Ovary (tissue), 7 donors: ENCODE measurements at regions not wholly inside any gene's neighbourhood (a gene's known extent, or its start where the extent isn't known, plus 50 kb on each side); places are given as distances from the start of the nearest gene placed in this dataset.

Experiments
- DNase-seq, 5 donors: peaks; one replicate each; pipeline ENCODE4 v3.0.0-alpha.2; 2019 to 2020
- H3K27ac ChIP-seq, 2 donors: fragments of 200-600 bp; one replicate each; pipeline versions ENCODE4 v1.5.1 to v1.8.0; 2019 to 2022
- H3K27me3 ChIP-seq: fragments of 200-600 bp; one replicate; pipeline ENCODE4 v1.8.0; 2022
- H3K36me3 ChIP-seq: fragments of 200-600 bp; sonication (generic); one replicate; pipeline ENCODE4 v1.5.1; 2019
- H3K4me1 ChIP-seq: one replicate; pipeline ENCODE4 v1.8.1; 2013; ENCODE audit warnings: mild to moderate bottlenecking, moderate library complexity; ENCODE audit not compliant: insufficient read depth
- H3K4me3 ChIP-seq: fragments of 200-600 bp; sonication (generic); one replicate; pipeline ENCODE4 v1.5.1; 2017
- H3K9me3 ChIP-seq, 2 donors: fragments of 200-600 bp in 1 of 2; sonication (generic) in 1 of 2; one replicate each; pipeline versions ENCODE4 v1.5.1 to v1.8.1; 2013 to 2019; ENCODE audit warnings: mild to moderate bottlenecking in 1 of 2, moderate library complexity in 1 of 2
- EP300 ChIP-seq: sonication (generic); formaldehyde crosslinking; IDR thresholded peaks from one replicate; pipeline ENCODE4 v1.6.1; 2017; ENCODE audit warnings: antibody characterized with exemption
- POLR2A ChIP-seq: fragments of 450-650 bp; IDR thresholded peaks from one replicate; pipeline ENCODE4 v1.6.1; 2017; ENCODE audit warnings: antibody characterized with exemption, mild to moderate bottlenecking, moderate library complexity
- WGBS, 3 donors: extraction: QIAGEN DNeasy Blood & Tissue Kit in 1 of 3; methylation state at CpG; one replicate each; pipeline versions ENCODE4 v1.1.5 to v1.1.7; 2013 to 2017; 5-methylcytosine and 5-hydroxymethylcytosine counted together
- intact Hi-C, 4 donors: fragments of 100-400 bp; cut with DNase I; formaldehyde crosslinking; loops; one replicate each; pipeline versions ENCODE4 v1.11.0 to v1.15.1; 2022 to 2023
- TF ChIP-seq, protein P1 (sequence below), 3 donors: fragments of 450-650 bp in 2 of 3; fragments of 200-600 bp in 1 of 3; IDR thresholded peaks; one replicate each; pipeline versions ENCODE4 v1.5.1 to v1.8.0; 2016 to 2022; ENCODE audit warnings: antibody characterized with exemption in 3 of 3, mild to moderate bottlenecking in 1 of 3
- donor health status: DM: no; HTN: no; CAD: no; lungs with moderate emphysema.
- donor health status: DM: no; HTN: no; CAD: no.
- donor health status: Bipolar disorder and iron deficiency.
- donor health status: DM: no; HTN: no; CAD: no.
- donor health status: DM: yes; HTN: yes; CAD: no.

- TF ChIP-seq, protein P1, sequence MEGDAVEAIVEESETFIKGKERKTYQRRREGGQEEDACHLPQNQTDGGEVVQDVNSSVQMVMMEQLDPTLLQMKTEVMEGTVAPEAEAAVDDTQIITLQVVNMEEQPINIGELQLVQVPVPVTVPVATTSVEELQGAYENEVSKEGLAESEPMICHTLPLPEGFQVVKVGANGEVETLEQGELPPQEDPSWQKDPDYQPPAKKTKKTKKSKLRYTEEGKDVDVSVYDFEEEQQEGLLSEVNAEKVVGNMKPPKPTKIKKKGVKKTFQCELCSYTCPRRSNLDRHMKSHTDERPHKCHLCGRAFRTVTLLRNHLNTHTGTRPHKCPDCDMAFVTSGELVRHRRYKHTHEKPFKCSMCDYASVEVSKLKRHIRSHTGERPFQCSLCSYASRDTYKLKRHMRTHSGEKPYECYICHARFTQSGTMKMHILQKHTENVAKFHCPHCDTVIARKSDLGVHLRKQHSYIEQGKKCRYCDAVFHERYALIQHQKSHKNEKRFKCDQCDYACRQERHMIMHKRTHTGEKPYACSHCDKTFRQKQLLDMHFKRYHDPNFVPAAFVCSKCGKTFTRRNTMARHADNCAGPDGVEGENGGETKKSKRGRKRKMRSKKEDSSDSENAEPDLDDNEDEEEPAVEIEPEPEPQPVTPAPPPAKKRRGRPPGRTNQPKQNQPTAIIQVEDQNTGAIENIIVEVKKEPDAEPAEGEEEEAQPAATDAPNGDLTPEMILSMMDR (IDR thresholded peaks at IDR 0.05) = no peak
- TF ChIP-seq POLR2A (no peak), EP300 (no peak)
- intact Hi-C loops = no loop called here
- 7 to 26% (median 10%) methylated on average over 3 of the region's 3 CpGs for WGBS, 3 donors
- H3K4me3 ChIP-seq = no peak overlapping the region
- DNase-seq = no peak
- no peaks in the 10 kb centered on the region for H3K27me3 ChIP-seq
- H3K36me3 ChIP-seq = no peaks in the 10 kb centered on the region
- H3K27ac ChIP-seq = no peak overlapping the region
- H3K9me3 ChIP-seq = no peaks in the 10 kb centered on the region
- H3K4me1 ChIP-seq = no peaks in the 10 kb centered on the region
These were observed 483.0 kb upstream of the NDST4 start for GRCh38 chr4:115596265-115597001.

DNA sequence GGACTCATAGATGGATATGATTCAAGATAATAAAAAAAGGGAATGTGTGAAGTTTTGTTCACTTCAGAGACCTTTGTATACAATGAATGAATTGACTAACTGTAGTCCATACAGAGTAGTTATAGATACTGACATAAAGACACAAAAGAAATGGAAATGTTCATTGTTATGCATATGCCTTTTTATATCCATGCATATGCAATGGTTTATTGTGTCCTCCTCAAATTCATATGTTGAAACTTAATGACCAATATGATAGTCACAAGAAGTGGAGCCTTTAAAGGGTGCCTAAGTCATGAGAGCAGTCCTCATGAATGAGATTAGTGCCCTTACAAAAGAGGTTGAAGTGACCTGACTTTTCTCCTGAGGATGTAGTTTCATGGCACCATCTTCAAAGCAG is 467.5 kb upstream of the NDST4 start:
- no peak for DNase-seq
- Histone ChIP-seq H3K4me1 (no peaks in the 10 kb centered on the region), H3K4me3 (no peak overlapping the region), H3K9me3 (no peaks in the 10 kb centered on the region), H3K27ac (no peak overlapping the region), H3K27me3 (no peaks in the 10 kb centered on the region), H3K36me3 (no peaks in the 10 kb centered on the region)
- TF ChIP-seq POLR2A (no peak), EP300 (no peak)
- TF ChIP-seq, protein P1 (IDR thresholded peaks at IDR 0.05) = no peak
- intact Hi-C loops = no loop called here

DNA sequence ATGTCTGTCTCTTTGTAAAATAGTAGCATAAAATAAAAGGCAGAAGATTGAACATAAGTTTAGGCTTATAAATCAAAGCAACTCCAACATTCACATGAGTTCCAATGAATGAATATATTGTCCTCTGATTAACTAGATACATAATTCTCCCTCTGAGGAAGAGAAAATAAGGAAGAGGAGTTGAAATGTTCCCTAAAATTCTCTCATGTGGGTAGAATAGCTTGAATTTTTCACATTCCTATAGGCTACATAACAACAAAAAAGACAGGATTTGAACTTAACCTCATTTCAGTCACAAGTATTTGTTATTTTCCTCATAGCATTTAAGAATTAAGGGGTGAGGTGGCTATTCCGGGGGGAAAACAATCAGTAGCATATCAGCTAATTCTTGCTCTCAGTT is 462.4 kb upstream of the NDST4 start:
- Histone ChIP-seq H3K4me3 (no peak overlapping the region), H3K27me3 (no peaks in the 10 kb centered on the region), H3K27ac (no peak overlapping the region), H3K9me3 (no peaks in the 10 kb centered on the region), H3K4me1 (no peaks in the 10 kb centered on the region), H3K36me3 (no peaks in the 10 kb centered on the region)
- 43 to 58% (median 54%) methylated on average over 1 of the region's 1 CpG for WGBS, 3 donors
- TF ChIP-seq POLR2A (no peak), EP300 (no peak)
- TF ChIP-seq, protein P1 (IDR thresholded peaks at IDR 0.05) = no peak
- no peak for DNase-seq
- intact Hi-C loops = no loop called here

DNA sequence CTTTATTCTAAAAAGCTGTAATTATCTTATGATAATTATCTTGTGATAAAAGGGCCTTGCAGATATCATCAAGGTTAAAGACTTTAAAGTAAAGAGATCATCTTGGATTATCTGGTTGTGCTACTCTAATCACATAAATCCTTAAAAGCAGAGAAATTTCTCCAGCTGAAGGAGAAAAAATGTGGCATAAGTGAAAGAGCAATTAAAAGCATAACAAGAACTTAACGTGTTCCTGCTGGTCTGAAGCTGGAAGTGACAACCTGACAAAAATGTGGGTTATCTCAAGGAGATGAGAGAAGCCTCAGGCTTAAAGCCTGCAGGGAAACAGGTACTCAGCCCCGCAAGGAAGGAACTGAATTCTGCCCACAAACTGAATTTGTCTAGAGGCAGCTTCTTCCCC is 449.1 kb upstream of the NDST4 start:
- Histone ChIP-seq H3K4me1 (no peaks in the 10 kb centered on the region), H3K4me3 (no peak overlapping the region), H3K9me3 (no peaks in the 10 kb centered on the region), H3K27me3 (no peaks in the 10 kb centered on the region), H3K27ac (no peak overlapping the region), H3K36me3 (no peaks in the 10 kb centered on the region)
- intact Hi-C loops = no loop called here
- 22 to 33% (median 29%) methylated on average over 2 of the region's 2 CpGs for WGBS, 3 donors
- TF ChIP-seq EP300 (no peak), POLR2A (no peak)
- TF ChIP-seq, protein P1 (IDR thresholded peaks at IDR 0.05) = no peak
- DNase-seq = no peak
